Smooth muscle cell (in vitro differentiated cells): ENCODE measurements at regions not wholly inside any gene's neighbourhood (a gene's known extent, or its start where the extent isn't known, plus 50 kb on each side); places are given as distances from the start of the nearest gene placed in this dataset.

Experiments used
- DNase-seq: peaks from one replicate; lab custom pipeline; 2025; ENCODE audit not compliant: unreplicated experiment; lab: John Stamatoyannopoulos, UW
- H2AFZ ChIP-seq: fragments of 200-600 bp; sonication (generic); 2 replicates; pipeline ENCODE4 v1.6.0; 2016; ENCODE audit warnings: antibody characterized with exemption, low read depth, mild to moderate bottlenecking
- H3F3A ChIP-seq: fragments of 200-600 bp; sonication (generic); 2 replicates; pipeline ENCODE4 v1.6.0; 2017; ENCODE audit warnings: antibody characterized with exemption, low read depth
- H3K27ac ChIP-seq: fragments of 200-600 bp; sonication (generic); 2 replicates; pipeline ENCODE4 v1.5.1; 2016; ENCODE audit warnings: low read depth, mild to moderate bottlenecking
- H3K27me3 ChIP-seq: fragments of 200-600 bp; sonication (generic); 2 replicates; pipeline ENCODE4 v1.6.1; 2016; ENCODE audit warnings: low read depth, mild to moderate bottlenecking
- H3K36me3 ChIP-seq: fragments of 200-600 bp; sonication (generic); 2 replicates; pipeline ENCODE4 v1.5.1; 2016; ENCODE audit warnings: low read depth
- H3K4me1 ChIP-seq: fragments of 200-600 bp; sonication (generic); 2 replicates; pipeline ENCODE4 v1.5.1; 2016; ENCODE audit warnings: low read depth
- H3K4me2 ChIP-seq: fragments of 200-600 bp; sonication (generic); 2 replicates; pipeline ENCODE4 v1.6.0; 2016; ENCODE audit warnings: mild to moderate bottlenecking
- H3K4me3 ChIP-seq: fragments of 200-600 bp; sonication (generic); 2 replicates; pipeline ENCODE4 v1.5.1; 2016; ENCODE audit warnings: mild to moderate bottlenecking
- H3K79me2 ChIP-seq: fragments of 200-600 bp; sonication (generic); 2 replicates; pipeline ENCODE4 v1.6.0; 2016; ENCODE audit warnings: low read depth, mild to moderate bottlenecking
- H3K9ac ChIP-seq: fragments of 200-600 bp; sonication (generic); 2 replicates; pipeline ENCODE4 v1.6.0; 2016; ENCODE audit warnings: low read depth
- H3K9me3 ChIP-seq: fragments of 200-600 bp; sonication (generic); replicated peaks from 2 replicates; pipeline ENCODE4 v1.5.1; 2016; ENCODE audit warnings: low read depth
- H4K20me1 ChIP-seq: fragments of 200-600 bp; sonication (generic); 2 replicates; pipeline ENCODE4 v1.6.0; 2016; ENCODE audit warnings: low read depth
- CTCF ChIP-seq: fragments of 200-600 bp; sonication (generic); IDR thresholded peaks from 2 replicates; pipeline ENCODE4 v1.5.1; 2017; ENCODE audit warnings: borderline replicate concordance, mild to moderate bottlenecking, antibody characterized with exemption; ENCODE audit not compliant: insufficient read depth, poor library complexity, severe bottlenecking
- whole genome bisulfite sequencing: methylation state at CpG from one replicate; pipeline ENCODE4 v1.1.7; 2016; ENCODE audit warnings: low lambda C conversion rate; 5-methylcytosine and 5-hydroxymethylcytosine counted together

GRCh38 chr2:238668426-238668825, 179.5 kb upstream of the TWIST2 start:
- H3K4me2 ChIP-seq: no peak overlapping the region
- H4K20me1 ChIP-seq: no peaks in the 10 kb centered on the region
- H3F3A ChIP-seq: no peaks in the 10 kb centered on the region
- WGBS: 63% methylated on average over 1 of the region's 1 CpG
- no peak for TF ChIP-seq CTCF
- H3K9ac ChIP-seq: no peak overlapping the region
- H3K27ac ChIP-seq: no peak overlapping the region
- no peak overlapping the region for H2AFZ ChIP-seq
- H3K9me3 ChIP-seq: no peaks in the 10 kb centered on the region
- H3K27me3 ChIP-seq: peaks cover 11% of the 10 kb centered on the region
- no peaks in the 10 kb centered on the region for H3K79me2 ChIP-seq
- no peak for DNase-seq
- no peak overlapping the region for H3K4me3 ChIP-seq
- H3K4me1 ChIP-seq: no peaks in the 10 kb centered on the region
- H3K36me3 ChIP-seq: no peaks in the 10 kb centered on the region

- 86% methylated on average over 1 of the region's 1 CpG for WGBS
- H2AFZ ChIP-seq: no peak overlapping the region
- H3K9me3 ChIP-seq: no peaks in the 10 kb centered on the region
- no peak overlapping the region for H3K27ac ChIP-seq
- H3K79me2 ChIP-seq: no peaks in the 10 kb centered on the region
- no peaks in the 10 kb centered on the region for H3K36me3 ChIP-seq
- H3K27me3 ChIP-seq: peaks cover 11% of the 10 kb centered on the region
- no peak for TF ChIP-seq CTCF
- no peaks in the 10 kb centered on the region for H4K20me1 ChIP-seq
- H3K4me2 ChIP-seq: no peak overlapping the region
- H3K4me3 ChIP-seq: no peak overlapping the region
- no peak for DNase-seq
- H3K9ac ChIP-seq: no peak overlapping the region
- no peaks in the 10 kb centered on the region for H3F3A ChIP-seq
- no peaks in the 10 kb centered on the region for H3K4me1 ChIP-seq
These were observed 178.8 kb upstream of the TWIST2 start for GRCh38 chr2:238669046-238669445.

- no peak for TF ChIP-seq CTCF
- no peak for DNase-seq
- Histone ChIP-seq H3K27me3 (peaks cover 11% of the 10 kb centered on the region), H3K36me3 (no peaks in the 10 kb centered on the region), H3F3A (no peaks in the 10 kb centered on the region), H3K4me2 (no peak overlapping the region), H4K20me1 (no peaks in the 10 kb centered on the region), H3K79me2 (no peaks in the 10 kb centered on the region), H3K4me1 (no peaks in the 10 kb centered on the region), H2AFZ (no peak overlapping the region), H3K9me3 (no peaks in the 10 kb centered on the region), H3K4me3 (no peak overlapping the region), H3K9ac (no peak overlapping the region), H3K27ac (no peak overlapping the region)
These were observed 178.3 kb upstream of the TWIST2 start for GRCh38 chr2:238669581-238670080.

- Histone ChIP-seq H3K27me3 (peaks cover 8% of the 10 kb centered on the region), H2AFZ (no peak overlapping the region), H3K9ac (no peak overlapping the region), H3K4me3 (no peak overlapping the region), H3K79me2 (no peaks in the 10 kb centered on the region), H3K27ac (no peak overlapping the region), H3F3A (no peaks in the 10 kb centered on the region), H3K4me1 (no peaks in the 10 kb centered on the region), H3K9me3 (no peaks in the 10 kb centered on the region), H4K20me1 (no peaks in the 10 kb centered on the region), H3K4me2 (no peak overlapping the region), H3K36me3 (no peaks in the 10 kb centered on the region)
- TF ChIP-seq CTCF: no peak
- WGBS: 81% methylated on average over 4 of the region's 4 CpGs
- no peak for DNase-seq
These were observed 177.7 kb upstream of the TWIST2 start for GRCh38 chr2:238670111-238670585.
